GM18867 (cell line): ENCODE measurements at regions not wholly inside any gene's neighbourhood (a gene's known extent, or its start where the extent isn't known, plus 50 kb on each side); places are given as distances from the start of the nearest gene placed in this dataset.

Experiments
- ATAC-seq: cut with Tn5 transposase; IDR thresholded peaks from one replicate; pipeline ENCODE4 v1.9.1; 2021; ENCODE audit warnings: mild to moderate bottlenecking, moderate library complexity; ENCODE audit not compliant: unreplicated experiment

DNA sequence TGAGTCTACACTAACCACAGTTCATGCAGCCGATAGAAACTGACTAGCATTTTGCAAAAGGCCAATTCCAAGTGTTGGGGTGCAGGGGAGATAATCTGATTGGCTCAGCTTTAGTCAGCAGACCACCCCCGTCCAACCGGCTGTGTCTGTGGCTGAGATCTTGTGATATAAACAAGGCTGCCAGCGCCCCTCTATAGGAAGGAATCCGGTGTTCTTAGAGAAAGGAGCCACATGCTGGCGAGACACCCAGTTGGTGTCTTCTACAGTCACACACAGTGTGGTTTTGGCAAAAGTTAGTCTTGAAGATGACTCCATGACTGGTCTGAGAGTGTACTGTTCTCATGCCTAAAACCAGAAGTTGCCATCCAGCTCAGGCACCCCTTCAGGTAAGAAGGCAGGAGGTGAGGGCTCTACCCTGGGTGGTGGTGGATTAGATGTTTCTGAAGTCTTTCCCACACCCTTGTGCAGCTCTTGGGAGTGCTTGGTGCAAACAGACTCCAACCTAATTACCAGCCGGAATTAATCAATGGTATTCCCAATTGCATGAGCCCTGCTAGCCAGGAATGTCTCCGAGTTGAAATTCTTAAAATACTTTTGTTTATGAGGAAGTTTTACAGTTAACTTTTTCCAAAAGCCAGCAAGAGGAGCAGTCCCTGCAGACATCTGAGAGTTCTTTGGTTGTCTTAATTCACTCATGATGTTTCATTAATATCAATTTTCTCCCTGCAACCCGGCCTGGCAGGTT is 172.3 kb upstream of the IRX6 start:
- no peak for ATAC-seq

DNA sequence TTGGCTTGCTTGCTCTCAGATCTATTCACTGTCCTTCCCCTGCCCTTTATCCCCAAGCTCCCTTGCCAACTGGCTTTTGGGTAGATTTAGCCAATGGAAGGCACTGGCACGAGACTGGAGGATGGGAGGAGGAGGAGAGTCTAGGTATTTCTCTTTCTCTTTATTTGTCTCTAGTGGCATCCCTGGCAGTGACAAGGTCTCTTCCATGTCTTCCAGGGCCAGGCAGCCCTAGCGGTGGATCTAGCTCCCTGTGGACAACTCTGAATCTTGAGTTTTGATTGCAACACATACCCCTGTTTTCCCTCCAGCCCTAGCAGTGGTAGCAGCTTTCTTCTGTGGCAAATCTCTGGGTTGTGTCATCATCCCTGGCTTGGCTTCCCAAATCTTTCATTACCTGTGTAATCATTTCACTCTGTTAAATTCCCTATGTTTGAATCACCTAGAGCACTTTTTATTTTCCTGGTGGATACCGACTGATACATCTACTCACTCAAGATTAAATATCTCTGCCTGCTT is 171.1 kb upstream of the IRX6 start:
- ATAC-seq = no peak

DNA sequence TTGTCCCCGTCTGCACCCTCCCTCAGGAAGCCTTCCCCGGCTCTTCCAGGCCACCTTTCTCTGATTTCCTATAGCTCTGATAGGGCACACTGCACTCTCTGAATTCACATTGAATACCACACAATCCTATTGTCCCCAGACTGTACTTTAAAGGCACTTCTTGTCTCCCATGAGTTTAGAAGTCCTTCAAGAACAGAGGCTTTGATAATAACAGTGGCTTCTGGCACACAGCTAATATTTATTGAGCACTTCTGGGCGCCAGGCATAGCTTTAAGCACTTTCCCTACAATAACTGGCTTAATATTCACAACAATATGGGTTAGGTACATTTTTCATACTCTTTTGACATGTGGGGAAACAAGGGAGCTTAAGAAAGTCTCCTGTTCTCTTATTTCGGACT is 169.7 kb upstream of the IRX6 start:
- no peak for ATAC-seq

DNA sequence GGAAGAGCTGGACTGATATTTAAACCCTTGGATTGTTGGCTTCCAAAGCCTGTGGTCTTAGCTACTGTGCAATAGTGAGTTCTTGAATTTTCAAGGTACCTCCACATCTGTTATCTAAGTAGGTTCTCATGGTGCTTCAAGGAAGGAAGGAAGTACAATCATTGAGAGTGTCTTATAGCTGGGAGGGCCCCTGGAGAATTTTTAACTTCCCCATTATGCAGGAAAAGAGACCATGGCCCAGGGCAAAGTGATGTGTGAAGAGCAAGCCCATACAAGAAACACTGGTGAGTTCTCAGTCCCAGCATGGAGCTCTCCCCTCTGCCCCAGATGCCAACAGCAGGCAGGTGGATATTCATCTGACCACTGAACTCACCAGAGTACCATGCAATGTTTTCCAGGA is 169.0 kb upstream of the IRX6 start:
- ATAC-seq = no peak

DNA sequence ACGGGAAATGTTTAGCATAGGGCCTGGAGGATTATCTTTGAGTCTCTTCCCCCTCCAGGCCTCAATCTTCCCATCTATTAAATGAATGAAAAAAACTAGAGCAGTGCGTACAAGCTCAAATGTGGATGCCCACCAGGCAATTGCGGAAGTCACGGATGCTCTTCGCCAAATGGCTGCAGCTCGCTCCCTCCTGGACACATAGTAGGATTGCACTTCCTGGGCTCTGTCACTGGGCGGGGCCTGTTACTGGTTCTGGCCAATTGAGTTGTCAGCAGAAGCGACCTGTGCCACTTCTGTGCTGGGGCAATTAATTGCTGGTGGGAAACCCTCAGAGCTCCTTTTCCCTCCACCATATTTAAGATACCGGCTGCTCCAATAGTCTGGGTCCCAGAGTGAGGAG is 168.2 kb upstream of the IRX6 start:
- no peak for ATAC-seq

DNA sequence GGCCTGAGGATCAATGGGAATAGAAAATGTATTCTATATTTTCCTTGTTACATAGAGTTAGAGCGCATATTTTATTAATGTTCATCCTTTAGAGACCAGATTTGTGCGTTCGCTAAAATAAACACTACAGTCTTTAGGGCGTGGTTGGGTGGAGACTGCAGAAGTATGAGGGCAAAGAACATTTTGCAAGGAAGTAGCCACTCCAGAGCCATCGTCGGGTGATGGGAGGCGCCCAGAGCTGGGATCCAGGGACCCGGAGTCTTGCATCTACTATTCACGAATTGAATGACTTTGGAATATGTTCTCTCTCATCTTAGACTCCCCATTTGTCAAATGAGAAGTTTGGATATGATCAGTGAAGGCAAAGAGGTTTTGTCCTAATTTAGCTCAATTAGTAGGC is 154.2 kb upstream of the IRX6 start:
- ATAC-seq = no peak

DNA sequence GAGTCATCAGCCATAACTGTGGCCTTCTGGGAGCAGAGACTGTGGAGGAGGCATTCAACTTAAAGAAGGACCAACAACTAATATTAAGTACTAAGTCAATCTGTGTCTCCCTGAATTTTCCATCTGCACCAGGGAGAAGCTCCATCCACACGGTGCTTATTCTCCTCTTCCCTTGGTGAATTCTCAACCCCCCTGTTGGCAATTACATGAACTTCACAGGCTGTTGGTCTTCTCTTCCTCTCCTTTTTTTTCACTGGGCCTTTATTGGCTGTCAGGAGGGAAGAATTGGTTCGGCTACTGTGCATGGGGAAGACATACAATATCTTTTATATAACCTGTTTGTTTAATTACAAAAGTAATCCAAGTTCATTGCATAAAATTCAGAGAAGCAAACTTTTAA is 152.8 kb upstream of the IRX6 start:
- ATAC-seq = no peak

DNA sequence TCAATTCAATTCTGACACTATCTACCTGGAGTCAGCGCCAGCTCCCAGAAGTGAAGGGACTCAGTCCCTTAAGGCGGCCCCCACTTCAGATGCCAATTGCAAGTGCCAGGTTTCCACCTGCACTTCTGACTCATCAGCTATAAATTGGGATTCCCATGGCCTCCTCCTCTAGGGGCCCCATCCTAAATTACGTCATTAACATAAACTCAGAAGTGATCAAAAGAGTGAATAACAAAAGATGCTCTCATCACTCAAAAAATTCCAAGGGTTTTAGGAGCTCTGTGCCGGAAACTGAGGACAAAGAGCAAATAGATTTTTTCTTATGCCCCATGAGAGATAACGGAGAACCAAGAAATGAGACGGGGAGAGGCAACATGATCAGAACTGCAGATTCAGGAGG is 148.6 kb upstream of the IRX6 start:
- no peak for ATAC-seq

DNA sequence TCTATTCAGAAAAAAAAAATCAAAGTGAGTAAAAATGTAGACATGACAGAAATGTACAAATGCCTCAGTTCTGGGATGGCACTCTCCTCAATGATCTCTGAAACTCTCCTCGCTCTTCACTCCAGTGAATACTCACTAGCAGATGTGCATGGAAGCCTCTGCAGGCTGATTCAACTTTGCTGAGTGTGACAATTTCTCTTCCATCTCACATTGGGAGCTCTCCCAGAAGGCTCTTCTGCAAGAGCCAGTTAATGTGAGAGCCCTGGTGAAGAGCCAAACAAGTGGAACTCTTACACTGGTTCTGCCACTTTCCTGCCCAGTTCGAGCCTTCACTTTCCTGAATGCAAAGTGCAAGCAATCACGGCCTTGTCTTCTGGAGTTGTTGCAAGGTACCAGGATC is 147.1 kb upstream of the IRX6 start:
- no peak for ATAC-seq

DNA sequence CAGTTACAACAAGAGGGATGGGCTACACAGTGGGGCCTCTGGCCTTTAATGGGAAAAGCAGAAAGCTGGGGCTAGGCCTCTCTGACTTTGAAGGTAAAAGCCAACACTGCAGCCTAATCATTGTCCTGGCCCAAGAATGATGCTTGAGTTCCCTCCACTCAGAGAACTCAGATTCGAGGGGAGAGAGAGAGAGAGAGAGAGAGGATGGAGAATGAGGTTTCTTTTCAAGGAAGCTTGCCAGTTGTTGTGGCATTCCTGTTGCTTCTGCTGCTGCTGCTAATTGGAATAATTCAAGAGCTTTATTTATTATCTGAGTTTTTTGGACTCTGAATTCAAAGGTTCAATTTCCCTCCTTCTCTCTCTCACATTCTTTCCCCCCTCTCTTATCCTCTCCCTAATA is 144.6 kb upstream of the IRX6 start:
- ATAC-seq = no peak

DNA sequence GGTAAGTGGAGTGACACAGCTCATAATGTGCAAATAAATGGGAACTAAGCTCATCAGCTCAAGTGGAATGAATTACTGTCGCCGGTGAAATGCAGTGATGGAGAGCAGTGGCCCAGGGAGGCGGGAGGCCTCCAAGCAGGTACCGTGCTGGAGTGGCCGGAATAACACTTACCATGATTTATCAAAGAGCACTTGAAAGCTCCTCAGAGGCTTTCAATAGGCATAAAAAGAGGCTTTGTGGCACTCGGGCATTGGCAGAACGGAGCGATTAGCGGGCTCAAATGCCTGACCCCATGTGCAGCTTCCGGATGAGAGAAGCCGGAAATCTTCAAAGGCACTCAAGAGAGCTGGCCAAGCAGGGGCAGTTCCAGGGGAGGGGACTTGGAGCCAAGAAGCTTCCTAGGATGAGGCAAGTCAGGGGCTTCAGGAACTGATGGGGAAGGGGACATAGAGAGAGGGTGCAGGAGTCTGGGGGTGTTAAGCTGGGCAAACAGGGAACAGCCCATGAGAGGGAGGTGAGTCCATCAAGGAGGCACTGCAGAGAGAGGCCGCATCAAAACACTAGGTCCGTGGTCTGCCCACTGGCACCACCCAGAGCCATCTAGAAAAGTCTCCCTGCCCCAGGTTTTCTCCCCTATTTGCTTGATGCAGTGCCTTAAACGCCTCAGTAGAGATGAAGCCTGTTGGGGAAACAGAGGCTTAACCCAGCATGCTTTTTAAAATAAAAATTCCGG is 144.0 kb upstream of the IRX6 start:
- no peak for ATAC-seq

DNA sequence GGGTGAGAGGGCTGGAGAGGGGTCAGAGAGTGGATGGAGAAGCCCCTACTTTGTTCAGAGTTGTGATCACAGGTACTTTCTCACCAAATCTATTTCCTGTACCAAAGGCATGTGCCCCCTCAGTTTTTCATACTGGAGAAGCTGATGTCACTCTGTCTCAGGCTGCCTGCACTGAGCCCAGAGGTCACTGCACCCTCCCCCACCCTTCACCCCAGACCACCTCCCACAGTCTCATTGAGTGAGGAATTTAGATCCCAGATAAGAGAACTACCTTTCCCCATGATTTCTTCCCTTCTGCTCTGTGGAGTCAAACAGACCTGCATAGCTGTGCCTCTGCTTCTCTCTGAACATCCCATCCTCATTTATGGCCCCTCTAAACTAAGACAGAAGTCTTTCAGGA is 140.0 kb upstream of the IRX6 start:
- ATAC-seq = no peak

DNA sequence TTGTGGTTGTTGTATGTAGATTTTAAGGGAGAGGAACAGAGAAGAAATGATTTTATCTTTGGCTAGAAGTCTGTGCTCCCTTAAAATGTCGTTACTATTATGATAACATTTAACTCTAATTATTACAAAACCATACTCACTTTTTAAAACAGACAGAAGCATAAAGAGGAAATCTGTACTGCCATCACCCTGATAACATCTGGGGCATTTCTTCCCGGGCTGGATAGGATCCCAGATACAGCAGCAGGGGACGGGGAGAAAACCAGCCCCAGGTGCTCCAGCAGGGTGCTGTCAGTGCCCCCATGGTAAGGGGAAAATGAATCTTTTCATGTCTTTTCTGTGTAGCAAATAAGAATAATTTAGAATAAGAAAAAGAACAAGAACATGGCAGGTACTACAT is 139.4 kb upstream of the IRX6 start:
- ATAC-seq = no peak

DNA sequence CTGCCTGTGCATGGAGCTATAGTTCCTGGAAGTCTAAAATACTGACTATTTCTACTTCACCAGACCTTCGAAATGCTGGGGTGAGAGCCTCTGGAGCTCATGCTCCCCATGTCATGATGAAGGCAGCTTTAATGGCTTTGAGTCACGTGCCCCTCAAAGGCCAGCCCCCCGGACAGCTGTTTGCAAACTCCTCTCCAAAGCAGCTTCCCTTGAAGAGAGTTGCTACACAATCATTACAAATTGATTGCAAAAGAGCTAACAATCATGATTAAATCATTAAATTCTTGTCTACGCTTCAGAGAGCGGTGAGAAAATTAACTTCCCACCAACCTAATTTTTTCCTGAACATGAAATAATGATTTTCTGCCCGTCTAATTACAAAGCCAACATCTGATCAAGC is 134.8 kb upstream of the IRX6 start:
- no peak for ATAC-seq

DNA sequence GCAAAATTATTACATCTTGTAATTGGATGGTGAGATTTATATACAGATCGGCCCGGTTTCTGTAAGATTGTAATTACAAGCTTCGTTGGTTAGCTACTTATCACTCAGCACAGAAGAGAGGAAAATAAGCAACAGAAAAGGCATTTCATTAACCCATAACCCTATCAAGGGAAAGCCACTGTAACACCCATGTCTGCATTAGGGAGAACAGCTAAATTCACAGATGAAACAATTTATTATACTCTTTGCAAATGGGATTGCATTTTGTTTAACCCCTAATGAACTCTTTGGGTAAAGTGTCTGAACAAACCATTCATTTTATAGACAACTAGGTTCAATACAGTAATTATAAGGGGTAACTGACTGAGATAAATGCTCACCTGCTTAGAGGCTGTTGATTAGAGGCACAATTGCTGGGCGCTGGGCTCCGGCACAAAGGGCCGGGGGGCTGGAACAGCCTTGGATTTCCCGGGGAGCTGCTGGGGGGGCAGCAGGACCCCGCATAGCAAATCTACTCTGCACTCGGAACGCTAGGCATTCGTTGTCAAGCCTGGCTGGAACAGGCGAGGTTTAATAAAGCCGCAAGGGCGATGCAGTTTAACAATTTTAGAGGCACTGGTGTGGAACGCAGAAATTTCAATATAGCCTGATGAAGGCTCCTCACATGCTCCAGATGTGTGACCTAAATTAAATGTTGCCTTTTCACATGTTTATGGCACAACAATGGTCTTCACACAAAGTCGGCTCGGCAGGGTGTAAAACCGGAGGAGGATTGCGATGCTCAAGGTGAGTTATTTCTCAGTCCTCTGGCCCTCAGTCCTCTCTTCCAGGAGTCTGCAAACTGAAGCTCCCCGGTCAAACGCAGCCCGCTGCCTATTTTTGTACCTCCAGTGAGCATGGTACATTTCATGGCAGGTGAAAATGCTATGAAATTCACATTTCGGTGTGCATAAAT is 134.0 kb upstream of the IRX6 start:
- ATAC-seq = no peak

DNA sequence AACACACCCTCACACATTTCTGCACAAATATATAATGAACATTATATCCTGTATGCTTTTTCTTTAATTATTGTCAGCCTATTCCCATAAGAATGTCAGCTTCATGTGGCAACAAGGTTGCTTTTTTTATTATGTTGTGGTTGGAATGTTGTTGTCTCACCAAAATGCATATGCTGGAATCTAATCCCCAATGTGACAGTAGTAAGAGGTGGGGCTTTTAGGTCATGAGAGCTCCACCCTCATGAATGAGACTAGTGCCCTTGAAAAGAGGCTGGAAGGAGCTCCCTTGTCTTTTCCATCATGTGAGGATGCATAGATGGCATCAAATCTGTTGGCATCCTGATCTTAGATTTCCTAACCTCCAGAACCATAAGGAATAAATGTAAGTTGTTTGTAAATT is 131.3 kb upstream of the IRX6 start:
- ATAC-seq = no peak

DNA sequence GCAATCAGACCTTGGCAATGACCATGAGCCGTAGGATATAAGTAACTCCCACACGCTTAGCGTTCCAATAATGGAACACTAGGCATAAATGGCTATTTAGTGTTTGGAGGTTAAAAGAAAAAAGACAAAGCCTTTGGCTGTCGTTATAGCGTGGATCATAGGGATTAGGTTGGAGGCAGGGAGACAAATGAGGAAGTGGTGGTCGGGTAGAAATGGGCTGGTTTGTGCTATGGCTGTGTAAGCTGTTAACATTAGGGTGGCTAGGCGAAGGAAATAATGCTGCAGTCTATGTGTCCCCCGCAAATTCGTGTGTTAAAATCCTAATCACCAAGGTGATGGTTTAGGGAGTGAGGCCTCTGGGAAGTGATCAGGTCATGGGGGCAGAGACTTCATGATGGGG is 120.4 kb upstream of the IRX6 start:
- ATAC-seq = no peak

DNA sequence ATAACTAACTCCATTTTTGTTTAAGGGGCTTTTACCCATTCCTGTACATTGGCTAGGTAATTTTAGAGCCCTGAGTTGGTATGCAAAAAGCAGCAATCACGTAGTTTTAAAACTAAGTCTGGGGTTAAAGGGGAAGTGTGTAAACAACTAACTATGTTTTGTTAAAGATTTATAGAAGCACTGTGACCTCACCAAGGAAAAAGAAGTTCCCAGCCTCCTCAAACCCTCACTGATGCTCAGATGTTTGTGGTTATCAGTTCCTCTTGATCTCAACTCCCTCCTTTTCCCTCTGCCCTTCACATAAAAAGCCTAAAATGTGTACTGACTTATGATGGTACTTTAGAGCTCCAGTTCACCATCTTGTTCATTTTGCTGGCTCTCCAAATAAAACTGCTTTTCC is 119.9 kb upstream of the IRX6 start:
- no peak for ATAC-seq

DNA sequence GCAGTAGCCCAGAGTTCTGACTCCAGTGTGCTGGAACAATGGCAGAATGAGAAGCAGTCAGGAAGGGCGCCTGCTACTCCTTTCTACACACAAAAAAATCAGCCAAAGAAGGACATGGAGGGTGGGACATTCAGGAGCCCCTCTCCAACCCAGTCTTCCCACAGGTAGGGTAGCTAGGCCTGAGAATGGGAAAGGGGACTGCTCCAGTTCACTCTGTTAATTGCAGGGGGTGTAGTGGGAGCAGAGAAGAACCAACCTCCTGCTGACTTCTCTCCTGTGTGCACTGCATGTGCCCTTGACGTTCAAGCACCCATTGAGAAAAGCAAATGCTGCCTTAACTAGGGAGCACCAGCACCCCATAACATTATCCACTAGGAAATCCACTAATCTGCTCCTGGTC is 119.1 kb upstream of the IRX6 start:
- no peak for ATAC-seq

DNA sequence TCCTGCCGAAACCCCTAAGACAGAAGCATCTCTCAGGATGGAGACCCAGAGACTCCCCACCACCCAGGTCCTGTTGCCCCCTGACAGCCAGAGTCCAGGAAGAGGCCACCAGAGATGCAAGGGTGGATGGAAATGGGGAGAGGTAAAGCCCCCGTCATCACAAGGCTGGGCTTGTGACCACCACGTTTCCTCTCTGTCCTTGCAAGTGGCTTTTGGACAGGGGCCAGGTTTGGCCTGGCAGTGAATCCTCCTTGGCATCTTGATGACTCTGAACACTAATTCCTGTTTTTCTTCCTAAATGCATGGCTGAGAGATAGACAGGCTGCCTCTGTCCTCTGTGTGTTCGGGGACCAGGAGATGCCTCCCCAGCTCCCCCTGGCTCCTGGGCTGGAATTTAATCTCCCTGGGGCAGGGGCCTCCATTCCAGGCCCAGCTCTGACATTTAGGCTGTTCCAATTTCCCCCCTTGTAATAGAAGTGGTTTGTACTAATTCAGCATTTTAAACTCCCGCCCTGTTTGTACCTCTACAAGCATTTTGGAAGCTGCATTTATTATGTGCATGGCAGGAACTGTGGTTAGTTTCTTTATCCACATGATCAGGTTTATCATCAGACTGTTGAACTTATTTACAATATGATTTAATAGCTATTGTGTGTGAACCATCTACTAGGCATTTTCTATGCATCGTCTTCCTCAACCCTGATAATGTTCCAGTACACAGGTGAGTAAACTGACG is 116.1 kb upstream of the IRX6 start:
- no peak for ATAC-seq

DNA sequence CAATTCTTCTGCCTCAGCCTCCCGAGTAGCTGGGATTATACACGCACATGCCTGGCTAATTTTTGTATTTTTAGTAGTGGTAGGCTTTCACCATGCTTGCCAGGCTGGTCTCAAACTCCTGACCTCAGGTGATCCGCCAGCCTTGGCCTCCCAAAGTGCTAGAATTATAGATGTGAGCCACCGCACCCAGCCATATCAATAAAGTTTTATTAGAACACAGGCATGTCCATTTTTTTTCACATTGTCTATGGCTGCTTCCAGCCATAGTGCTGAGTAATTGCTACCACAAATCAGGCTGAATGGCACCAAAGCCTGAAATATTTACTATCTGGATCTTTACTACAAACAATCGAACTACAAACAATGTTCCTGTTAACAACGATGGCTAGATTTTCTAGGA is 114.4 kb upstream of the IRX6 start:
- no peak for ATAC-seq
